ENCODE measurements at regions not wholly inside any gene's neighbourhood (a gene's known extent, or its start where the extent isn't known, plus 50 kb on each side); places are given as distances from the start of the nearest gene placed in this dataset.

DNA sequence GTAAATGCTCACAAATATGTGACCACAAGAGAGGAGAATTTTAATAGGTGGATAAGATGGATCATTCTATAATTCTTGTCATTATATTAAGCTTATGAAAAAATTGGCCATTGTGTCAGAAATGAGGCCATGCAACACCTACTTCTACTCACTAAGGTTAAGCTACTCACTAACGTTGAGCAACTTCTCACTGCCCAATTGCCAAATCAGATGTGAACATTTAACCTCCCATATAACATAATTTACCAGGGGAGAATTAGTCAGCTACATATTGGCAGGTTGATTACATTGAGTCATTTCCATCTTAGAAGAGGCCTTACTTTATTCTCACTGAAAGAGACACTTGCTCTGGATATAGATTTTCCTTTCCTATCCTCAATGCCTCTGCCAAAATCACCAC is 211.2 kb upstream of the DGKB start:
- H2BK12ac ChIP-seq (ENCODE audit: low read depth, low read length): no peak overlapping the region
- H4K8ac ChIP-seq (ENCODE audit: extremely low read depth, insufficient read depth, low read length): no peak overlapping the region
- POLR2A ChIA-PET (ENCODE audit: partially characterized antibody): no interaction called here
- no peak overlapping the region for H2BK20ac ChIP-seq (ENCODE audit: low read length)
- FAIRE-seq (no peak), DNase-seq (ENCODE audit: low read depth in 1 of 2, low spot score in 2 of 2) (no peak)
- H3K56ac ChIP-seq (replicated peaks; ENCODE audit: insufficient read length, low read depth, low read length): no peak overlapping the region
- H2BK120ac ChIP-seq (replicated peaks; ENCODE audit: low read depth, low read length): no peak overlapping the region
- H3K4me1 ChIP-seq (replicated peaks in 1 of 4; ENCODE audit: control insufficient read depth in 3 of 4, insufficient read depth in 4 of 4, low read length in 3 of 4): no peaks in the 10 kb centered on the region
- H2BK5ac ChIP-seq (ENCODE audit: low read depth, low read length): no peak overlapping the region
- no peak overlapping the region for H3K4me2 ChIP-seq (ENCODE audit: insufficient read depth in 1 of 2, low read depth in 2 of 2, low read length in 2 of 2)
- H2AK5ac ChIP-seq (ENCODE audit: low read depth, low read length): no peak overlapping the region
- H3K14ac ChIP-seq (ENCODE audit: insufficient read length): no peak overlapping the region
- no peaks in the 10 kb centered on the region for H3K27me3 ChIP-seq (replicated peaks in 1 of 4; ENCODE audit: control insufficient read depth in 3 of 4, extremely low read depth in 1 of 4, insufficient read depth in 3 of 4, low read length in 3 of 4)
- no peak overlapping the region for H3K23ac ChIP-seq (ENCODE audit: insufficient read length)
- WGBS, 2 experiments (ENCODE audit: extremely low coverage in 1 of 2, insufficient coverage in 1 of 2, insufficient read length in 1 of 2, insufficient replicate concordance in 2 of 2, low coverage in 1 of 2, low lambda C conversion rate in 2 of 2, missing lambda C conversion rate in 1 of 2): 94% methylated on average over 1 of the region's 1 CpG; no CpG with 5 or more reads in 1 of the 2 experiments
- no peak overlapping the region for H3K9ac ChIP-seq (replicated peaks in 1 of 4; ENCODE audit: extremely low read depth in 1 of 4, low read depth in 3 of 4, low read length in 3 of 4)
- H3K18ac ChIP-seq (ENCODE audit: extremely low read depth, low read length): no peak overlapping the region
- H3K9me3 ChIP-seq (ENCODE audit: insufficient read depth in 2 of 2, low read depth in 1 of 2, low read length in 1 of 2): no peaks in the 10 kb centered on the region
- no peaks in the 10 kb centered on the region for H4K20me1 ChIP-seq (replicated peaks in 1 of 2; ENCODE audit: control insufficient read depth in 1 of 2, insufficient read depth in 2 of 2, low read length in 2 of 2)
- no peaks in the 10 kb centered on the region for H3K23me2 ChIP-seq (ENCODE audit: low read depth, low read length)
- H2BK15ac ChIP-seq (ENCODE audit: low read length): no peak overlapping the region
- H4K91ac ChIP-seq (replicated peaks; ENCODE audit: insufficient read length, low read length): no peak overlapping the region
- H2AFZ ChIP-seq (ENCODE audit: low read length): peak overlapping the region; percentile 51; the same call in 1 of the 2 replicates
- H3K79me2 ChIP-seq (ENCODE audit: control insufficient read depth in 1 of 2, insufficient read depth in 2 of 2, low read length in 2 of 2): no peaks in the 10 kb centered on the region
- no peaks in the 10 kb centered on the region for H3K36me3 ChIP-seq (ENCODE audit: control insufficient read depth in 2 of 4, insufficient read depth in 4 of 4, low read length in 3 of 4)
- H3K4me3 ChIP-seq (ENCODE audit: extremely low read depth in 1 of 4, insufficient read depth in 2 of 4, low read depth in 3 of 4, low read length in 4 of 4): no peak overlapping the region
- H3K27ac ChIP-seq (ENCODE audit: low read depth, low read length): no peak overlapping the region
- no peak overlapping the region for H3K4ac ChIP-seq (replicated peaks; ENCODE audit: insufficient read length, low read depth, low read length)
- no peaks in the 10 kb centered on the region for H3K79me1 ChIP-seq (ENCODE audit: low read depth, low read length)
- H4K5ac ChIP-seq (ENCODE audit: insufficient read length, low read depth, low read length): no peak overlapping the region
- TF ChIP-seq SUZ12 (IDR thresholded peaks at IDR 0.05; ENCODE audit: low read length) (no peak), FOSL1 (IDR thresholded peaks at IDR 0.05; ENCODE audit: insufficient read depth, low read depth, low read length) (no peak), SP1 (IDR thresholded peaks at IDR 0.05; ENCODE audit: low read depth, low read length) (no peak), EGR1 (IDR thresholded peaks at IDR 0.05; ENCODE audit: borderline replicate concordance, low read depth, low read length) (no peak), CBX5 (IDR thresholded peaks at IDR 0.05; ENCODE audit: low read depth, low read length) (no peak), POU5F1 (IDR thresholded peaks at IDR 0.05; ENCODE audit: low read depth, low read length) (no peak), MAFK (IDR thresholded peaks at IDR 0.05; ENCODE audit: low read depth, low read length) (no peak), BRCA1 (IDR thresholded peaks at IDR 0.05; ENCODE audit: low read depth, low read length) (no peak), CHD1 (IDR thresholded peaks at IDR 0.05; ENCODE audit: low read depth, low read length) (no peak), CREB1 (IDR thresholded peaks at IDR 0.05) (no peak)
- CTCF ChIA-PET (ENCODE audit: partially characterized antibody): no interaction called here
